Germinal center (tissue), 1 donor: ENCODE measurements at regions not wholly inside any gene's neighbourhood (a gene's known extent, or its start where the extent isn't known, plus 50 kb on each side); places are given as distances from the start of the nearest gene placed in this dataset.
A peak's percentile ranks its signal among the peaks of the same experiment; 100 is the strongest.

Experiments
- DNase-seq: peaks from one replicate; pipeline ENCODE4 v3.0.0; 2012; ENCODE audit warnings: mixed read lengths, low spot score

DNA sequence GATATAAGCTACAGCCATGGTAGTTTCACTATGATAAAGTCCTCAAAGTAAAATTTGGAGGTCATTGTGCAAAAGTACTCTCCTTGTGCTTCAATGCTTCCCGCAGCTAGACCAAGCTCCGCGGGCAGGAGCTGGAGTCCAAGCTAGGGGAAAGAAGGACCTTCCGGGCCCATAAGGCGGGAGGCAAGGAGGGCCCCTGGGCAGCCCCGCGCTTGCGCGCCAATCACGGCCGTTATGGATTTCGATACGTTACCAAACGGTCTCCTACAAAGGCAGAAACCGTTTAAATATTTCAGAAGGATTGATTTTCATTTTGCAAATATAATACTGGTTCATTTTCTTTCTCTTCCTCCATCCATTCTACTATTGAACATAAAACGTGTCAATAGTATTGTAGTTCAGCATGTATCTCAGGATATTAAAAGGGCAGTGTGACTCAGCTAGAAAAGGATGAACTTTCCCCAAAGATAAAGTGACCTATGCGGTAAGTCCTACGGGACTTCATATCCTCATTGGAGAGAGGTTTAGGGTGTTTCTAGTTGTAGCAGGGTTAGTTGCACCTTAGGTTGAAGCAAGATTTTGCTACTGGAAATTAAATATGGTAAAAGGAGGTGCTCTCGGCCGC lies 128.0 kb downstream of the KIF20B start:
- no peak for DNase-seq

GRCh38 chr10:89829887-89830269 lies 128.5 kb downstream of the KIF20B start:
- no peak for DNase-seq

DNA sequence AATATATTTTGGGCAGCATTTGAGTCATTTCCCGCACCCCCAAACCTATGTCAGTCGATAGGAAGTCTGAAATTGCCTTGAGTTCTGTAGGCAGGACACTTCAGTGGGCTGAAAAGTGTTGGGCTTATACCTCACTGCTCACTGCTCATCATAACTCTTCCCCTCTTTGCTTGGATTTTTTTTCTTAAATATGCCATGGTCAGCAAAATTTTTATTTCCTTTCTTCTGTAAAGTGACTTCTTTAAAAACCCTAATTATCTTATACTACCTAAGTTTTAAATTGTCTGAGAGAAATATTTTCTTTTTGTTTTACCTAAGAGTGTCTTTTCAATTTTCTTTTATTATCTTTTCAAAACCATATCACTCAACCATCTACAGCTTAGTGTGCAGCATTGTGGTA lies 129.2 kb downstream of the KIF20B start:
- DNase-seq, result no peak

DNA sequence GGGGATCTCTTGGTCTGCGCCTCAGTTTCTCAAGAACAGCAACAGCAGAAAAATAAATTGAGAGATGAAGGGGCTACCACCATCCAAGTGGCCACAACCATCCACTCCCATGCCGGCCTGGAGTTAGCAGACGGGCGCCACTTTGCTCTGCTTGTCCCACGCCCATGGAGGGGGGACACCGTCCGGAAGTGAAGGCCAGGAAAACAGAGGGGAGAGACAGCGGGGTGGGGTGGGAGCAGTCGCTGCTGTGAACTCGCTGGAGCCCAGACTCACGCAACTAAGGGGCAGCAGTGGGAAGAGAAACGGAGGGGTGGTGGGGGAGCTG lies 135.4 kb downstream of the KIF20B start:
- no peak for DNase-seq

DNA sequence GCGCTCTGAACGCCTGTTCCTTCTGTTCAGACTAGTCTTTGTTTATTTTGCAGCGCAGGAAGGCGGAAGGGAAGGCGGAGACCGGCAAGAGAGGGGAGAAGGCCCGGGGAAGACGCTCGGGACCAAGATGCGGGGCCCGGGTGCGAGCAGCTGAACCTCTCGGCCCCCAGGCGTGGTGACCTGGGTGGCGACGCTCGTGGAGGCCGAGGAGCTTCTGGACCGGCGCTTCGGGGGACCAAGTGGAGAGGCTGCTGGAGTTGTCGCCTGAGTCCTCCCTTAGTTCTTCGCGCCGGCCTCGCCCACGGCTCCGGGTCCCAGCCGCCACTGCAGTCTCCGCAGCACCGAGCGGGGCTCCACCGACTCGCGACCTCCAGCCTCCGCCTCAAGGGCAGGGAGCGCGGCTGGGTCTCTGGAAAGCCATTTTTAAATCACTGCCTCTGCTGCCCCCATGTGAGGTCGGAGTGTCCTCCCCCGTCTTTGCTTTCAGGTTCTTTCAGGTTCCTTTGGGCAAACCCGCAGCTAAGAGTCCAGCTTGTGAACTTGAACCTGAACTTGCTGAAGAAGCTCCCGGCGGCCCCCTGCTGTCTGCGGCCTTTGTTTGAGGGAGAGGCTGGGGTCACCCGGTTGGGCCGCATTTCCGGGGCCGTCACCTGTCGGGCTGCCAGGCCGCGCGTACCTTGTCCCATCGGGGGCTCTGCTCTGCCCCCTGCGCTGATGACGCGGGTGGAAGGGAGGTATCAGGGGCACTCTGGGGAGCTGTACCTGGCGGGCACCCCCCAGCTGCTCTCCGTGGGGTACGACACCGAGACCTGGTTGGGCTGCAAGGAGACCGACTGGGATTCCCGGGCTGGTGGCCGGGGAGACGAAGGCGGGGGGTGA lies 136.0 kb downstream of the KIF20B start:
- peak; percentile 19 for DNase-seq

DNA sequence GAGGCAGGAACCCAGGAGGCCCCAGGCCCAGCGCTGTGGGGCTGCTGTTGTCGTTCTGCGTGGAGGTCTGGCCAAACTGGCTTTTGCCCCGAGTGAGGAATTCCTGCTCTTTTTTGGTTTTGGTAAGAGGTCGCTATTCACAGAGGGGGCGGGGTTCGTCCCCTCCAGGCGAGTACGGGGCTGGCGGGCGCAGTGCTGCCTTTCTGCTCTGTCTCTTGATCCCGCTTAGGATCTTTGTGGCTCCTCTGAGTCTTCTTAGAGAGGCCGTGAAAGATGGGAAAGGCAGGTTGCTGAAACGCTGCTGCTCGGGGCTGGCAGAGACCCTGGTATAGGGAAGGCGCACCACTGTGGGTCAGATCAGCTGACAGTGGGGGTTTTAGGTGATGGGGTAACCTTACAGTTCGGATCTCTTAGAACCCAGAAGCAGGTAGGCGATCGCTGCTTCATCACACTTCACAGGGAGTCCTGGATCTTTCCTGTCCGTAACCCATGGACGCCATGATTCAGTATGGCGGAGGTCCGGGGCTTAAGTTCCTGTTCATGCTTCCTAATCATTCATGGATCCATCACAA lies 136.7 kb downstream of the KIF20B start:
- DNase-seq, result peak; percentile 8

- no peak for DNase-seq
Measured at GRCh38 chr10:89845541-89846280, 144.3 kb downstream of the KIF20B start.

DNA sequence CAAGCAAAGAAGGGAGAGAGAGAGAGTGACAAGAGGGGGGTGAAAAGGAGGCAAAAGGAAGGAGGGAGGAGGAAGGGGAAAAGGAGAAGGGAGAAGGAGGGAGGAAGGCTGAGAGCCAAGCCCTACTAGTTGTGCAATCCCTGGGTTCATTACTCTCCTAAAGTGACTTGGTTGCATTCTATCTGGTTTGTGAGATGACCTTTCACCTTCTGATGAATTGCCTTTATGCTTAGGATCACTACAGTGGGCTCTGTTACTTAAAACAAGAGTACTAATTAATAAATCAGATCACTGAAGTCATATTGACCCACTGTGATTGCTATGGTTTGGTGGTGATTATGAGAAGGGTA lies 144.9 kb downstream of the KIF20B start:
- DNase-seq, result no peak

DNA sequence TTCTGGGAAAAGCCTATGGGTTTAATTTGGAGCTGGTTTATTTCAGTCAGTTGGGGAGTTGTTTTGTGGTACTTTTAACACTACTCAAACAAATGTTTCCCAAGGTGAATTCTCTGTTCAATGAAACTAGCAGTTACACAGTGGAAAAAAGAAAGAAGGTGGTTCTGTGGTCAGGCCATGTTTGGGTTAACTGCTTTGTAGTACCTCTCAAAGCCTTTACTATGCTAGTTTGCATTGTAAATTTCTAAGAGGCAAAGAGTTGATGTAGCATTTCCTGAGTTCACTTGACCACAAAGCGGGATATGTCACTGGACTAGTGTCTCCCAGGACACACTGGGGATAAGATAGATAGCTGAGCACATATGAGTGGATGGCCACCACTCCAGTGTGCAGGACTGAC lies 145.4 kb downstream of the KIF20B start:
- DNase-seq, result no peak

DNA sequence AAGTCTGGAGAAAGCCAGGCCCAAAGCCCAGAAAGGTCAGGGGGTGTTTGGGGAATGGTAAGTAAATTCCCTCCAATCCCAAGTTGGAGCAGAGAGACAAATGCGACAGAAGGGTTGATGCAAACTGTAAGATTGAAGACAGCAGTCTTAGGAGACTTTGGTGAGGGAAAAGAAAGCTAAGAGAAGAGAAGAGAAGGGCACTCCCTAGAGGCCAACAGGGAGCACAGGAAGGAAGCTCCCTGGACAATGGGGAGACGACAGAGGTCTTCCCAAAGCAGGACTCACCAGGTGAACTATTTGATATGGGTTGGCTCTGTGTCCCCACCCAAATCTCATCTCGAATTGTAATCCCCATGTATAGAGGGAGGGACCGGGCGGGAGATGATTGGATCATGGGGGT lies 151.5 kb downstream of the KIF20B start:
- no peak for DNase-seq

DNA sequence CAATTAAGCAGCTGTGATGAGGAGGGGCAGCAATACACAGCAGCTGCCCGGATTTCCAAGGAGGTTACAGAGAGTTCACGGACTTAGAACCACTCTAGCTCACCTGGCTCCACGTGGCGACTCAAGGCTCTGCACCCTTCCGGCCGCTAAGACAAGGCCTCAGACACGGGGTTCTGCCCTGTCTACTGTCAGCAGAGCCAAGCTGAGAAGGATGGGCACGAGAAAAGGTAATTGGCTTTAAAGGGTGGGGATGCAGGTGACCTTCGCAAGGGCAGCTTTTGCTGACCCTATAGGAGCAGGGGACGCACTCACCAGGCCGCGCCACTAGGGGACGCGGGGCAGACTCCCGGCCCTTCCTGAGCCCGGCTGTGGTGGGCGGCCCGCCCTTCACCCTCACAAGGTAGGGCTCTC lies 152.4 kb downstream of the KIF20B start:
- DNase-seq, result no peak

GRCh38 chr10:89857431-89858042 lies 156.1 kb downstream of the KIF20B start:
- no peak for DNase-seq

DNA sequence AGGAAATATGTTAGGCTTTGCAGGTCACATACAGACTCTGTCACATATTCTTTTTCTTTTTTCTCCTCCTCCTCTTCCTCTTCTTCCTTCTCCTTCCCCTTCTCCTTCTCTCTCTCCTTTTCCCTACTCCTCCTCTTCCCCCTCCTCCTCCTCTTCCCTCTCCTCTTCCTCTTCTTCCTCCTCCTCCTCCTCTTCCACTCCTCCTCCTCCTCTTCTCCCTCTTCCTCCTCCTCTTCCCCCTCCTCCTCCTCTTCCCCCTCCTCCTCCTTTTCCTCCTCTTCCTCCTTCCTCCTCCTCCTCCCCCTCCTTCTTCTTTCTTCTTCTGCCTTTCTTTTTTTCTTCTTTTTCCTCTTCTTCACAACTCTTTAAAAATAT lies 159.8 kb downstream of the KIF20B start:
- no peak for DNase-seq

GRCh38 chr10:89861584-89862301 lies 160.4 kb downstream of the KIF20B start:
- DNase-seq, result no peak

DNA sequence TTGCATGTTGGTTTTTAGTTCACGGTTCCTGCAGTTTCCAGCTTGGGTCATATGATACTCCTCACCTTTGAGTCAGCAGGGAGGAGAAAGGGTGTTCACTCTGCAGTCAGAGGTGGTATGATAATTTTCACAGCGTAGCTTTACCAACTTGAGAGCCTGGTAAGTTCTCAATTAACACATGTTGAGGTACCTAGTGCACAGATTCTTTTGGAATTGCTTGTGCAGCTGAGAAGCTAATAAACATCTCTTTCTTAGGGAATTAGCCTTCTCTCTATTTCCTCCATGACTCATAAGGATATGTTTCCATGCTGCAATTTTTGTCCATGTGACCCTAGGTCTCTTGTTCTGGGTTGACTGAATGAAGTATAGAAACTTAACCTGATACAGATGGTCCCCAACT lies 166.6 kb downstream of the KIF20B start:
- DNase-seq, result no peak

- DNase-seq, result no peak
Measured at GRCh38 chr10:89869180-89869579, 167.8 kb downstream of the KIF20B start.

GRCh38 chr10:89869592-89870156 lies 168.3 kb downstream of the KIF20B start:
- DNase-seq, result no peak

GRCh38 chr10:89870936-89871335 lies 169.5 kb downstream of the KIF20B start:
- no peak for DNase-seq

- no peak for DNase-seq
Measured at GRCh38 chr10:89873055-89873454, 171.7 kb downstream of the KIF20B start.

DNA sequence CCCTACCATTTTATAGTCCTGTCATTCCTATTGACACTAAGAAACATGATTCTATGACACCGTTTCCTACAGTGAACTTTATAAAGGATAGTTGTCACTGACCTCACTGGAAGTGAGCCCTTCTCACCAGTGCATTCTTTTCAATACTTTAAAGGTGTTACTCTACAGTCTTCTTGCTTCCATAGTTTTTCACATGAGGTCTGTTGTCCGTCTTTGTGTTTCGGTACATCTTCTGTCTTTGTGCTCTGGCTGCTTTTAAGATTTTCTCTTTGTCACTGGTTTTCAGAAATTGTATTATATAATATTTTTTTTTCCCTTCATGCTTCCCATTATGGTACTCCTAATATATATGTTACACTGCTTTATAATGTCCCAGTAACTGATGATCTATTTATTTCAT lies 174.2 kb downstream of the KIF20B start:
- DNase-seq, result no peak

GRCh38 chr10:89879121-89879520 lies 177.7 kb downstream of the KIF20B start:
- DNase-seq, result no peak

DNA sequence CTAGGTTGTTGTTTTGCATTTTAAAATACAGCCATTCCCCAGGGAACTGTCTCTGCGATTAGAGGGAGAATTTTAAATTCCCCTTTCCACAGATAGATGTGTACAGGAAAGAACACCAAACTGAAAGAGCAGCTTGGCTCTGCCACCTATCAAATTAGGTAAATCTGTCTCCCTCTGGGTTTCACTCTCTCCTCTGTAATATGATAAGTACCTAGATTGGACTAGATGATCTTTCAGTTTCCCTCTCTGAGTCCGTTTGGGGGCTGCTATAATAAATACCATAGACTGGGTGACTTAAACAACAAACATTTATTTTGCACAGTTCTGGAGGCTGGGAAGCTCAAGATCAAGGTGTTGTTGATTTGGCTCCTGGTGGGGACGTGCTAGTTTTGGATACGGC lies 186.0 kb downstream of the KIF20B start:
- DNase-seq, result peak; percentile 9
